IPS DF 4.7 (cell line): ENCODE measurements at regions not wholly inside any gene's neighbourhood (a gene's known extent, or its start where the extent isn't known, plus 50 kb on each side); places are given as distances from the start of the nearest gene placed in this dataset.

Experiments used
- DNase-seq: peaks from one replicate; pipeline ENCODE4 v3.0.0-alpha.2; 2013; ENCODE audit warnings: low spot score; ENCODE audit errors: extremely low read depth

GRCh38 chr5:4275232-4275631 is 679.6 kb downstream of the IRX1 start:
- DNase-seq: no peak

- DNase-seq: no peak
Measured at GRCh38 chr5:4294878-4295277, 699.2 kb downstream of the IRX1 start.

GRCh38 chr5:4295663-4296339 is 700.2 kb downstream of the IRX1 start:
- DNase-seq: no peak

GRCh38 chr5:4306057-4306456 is 710.4 kb downstream of the IRX1 start:
- DNase-seq: no peak

- no peak for DNase-seq
Measured at GRCh38 chr5:4309026-4309425, 713.4 kb downstream of the IRX1 start.

GRCh38 chr5:4313138-4313537 is 717.5 kb downstream of the IRX1 start:
- no peak for DNase-seq

GRCh38 chr5:4319478-4320128 is 724.0 kb downstream of the IRX1 start:
- DNase-seq: no peak

GRCh38 chr5:4330327-4330726 is 734.7 kb downstream of the IRX1 start:
- no peak for DNase-seq

GRCh38 chr5:4335078-4335477 is 739.4 kb downstream of the IRX1 start:
- DNase-seq: no peak

- no peak for DNase-seq
Measured at GRCh38 chr5:4337519-4337918, 741.9 kb downstream of the IRX1 start.

- DNase-seq: no peak
Measured at GRCh38 chr5:4339949-4340348, 744.3 kb downstream of the IRX1 start.

- DNase-seq: no peak
Measured at GRCh38 chr5:4345850-4346249, 750.2 kb downstream of the IRX1 start.

- no peak for DNase-seq
Measured at GRCh38 chr5:4348423-4348822, 752.8 kb downstream of the IRX1 start.

- no peak for DNase-seq
Measured at GRCh38 chr5:4348919-4349318, 753.3 kb downstream of the IRX1 start.

GRCh38 chr5:4356201-4356600 is 760.6 kb downstream of the IRX1 start:
- DNase-seq: no peak

GRCh38 chr5:4359847-4360246 is 764.2 kb downstream of the IRX1 start:
- DNase-seq: no peak

GRCh38 chr5:4361753-4362152 is 766.1 kb downstream of the IRX1 start:
- no peak for DNase-seq

GRCh38 chr5:4362411-4362810 is 766.8 kb downstream of the IRX1 start:
- no peak for DNase-seq

GRCh38 chr5:4363045-4363444 is 767.4 kb downstream of the IRX1 start:
- DNase-seq: no peak

GRCh38 chr5:4366628-4367027 is 771.0 kb downstream of the IRX1 start:
- DNase-seq: no peak

GRCh38 chr5:4370218-4370617 is 769.9 kb upstream of the ADAMTS16 start:
- no peak for DNase-seq

GRCh38 chr5:4372481-4372880 is 767.6 kb upstream of the ADAMTS16 start:
- no peak for DNase-seq

GRCh38 chr5:4373051-4373820 is 766.9 kb upstream of the ADAMTS16 start:
- no peak for DNase-seq
